K562 (cell line): ENCODE measurements at regions not wholly inside any gene's neighbourhood (a gene's known extent, or its start where the extent isn't known, plus 50 kb on each side); places are given as distances from the start of the nearest gene placed in this dataset.

Source experiments
- ATAC-seq: fragments of 200-7000 bp; cut with Tn5 transposase; 3 replicates; pipeline ENCODE4 v1.9.1; 2020; ENCODE audit warnings: moderate library complexity
- BruUV-seq: library from RNA; stranded (reverse); fragments of 400-500 nt; replicated peaks from 2 replicates; lab custom pipeline; 2021; lab: Mats Ljungman, UMichigan
- CTCF ChIA-PET: fragments of 300-600 bp; formaldehyde crosslinking; extraction: SDS; loops from one replicate; lab custom pipeline; 2021; ENCODE audit warnings: low intra/inter-chr PET ratio; lab: Yijun Ruan, JAX
- POLR2A ChIA-PET: fragments of 300-600, 350-650 bp; sonication (Branson Sonifier 250); formaldehyde crosslinking; extraction: SDS; loops from one replicate; lab custom pipeline; 2021; ENCODE audit warnings: antibody characterized with exemption, inconsistent platforms; lab: Yijun Ruan, JAX
- DNase-seq, 4 experiments: peaks; one replicate each; pipeline versions ENCODE4 v3.0.0 to v3.0.0-alpha.2; 2011 to 2018; ENCODE audit warnings: low spot score in 3 of 4, mixed read lengths in 3 of 4; ENCODE audit errors: extremely low read depth in 1 of 4
- FAIRE-seq: peaks from 2 replicates; lab custom pipeline; 2011; peaks lifted over from hg19 to GRCh38; lab: Jason Lieb, UNC
- H2AFZ ChIP-seq: 2 replicates; pipeline ENCODE4 v1.6.0; 2011; ENCODE audit warnings: low read depth, low read length, control low read depth, inconsistent platforms
- H3K27ac ChIP-seq: fragments of 200-600 bp; 3 replicates; pipeline ENCODE4 v1.8.0; 2011; ENCODE audit warnings: low read depth, mild to moderate bottlenecking, control low read depth, inconsistent platforms, low read length, moderate library complexity, mixed read lengths; ENCODE audit errors: extremely low read depth
- H3K27me3 ChIP-seq, 2 experiments: fragments of 300-600 bp in 1 of 2; 2 replicates in 1 of 2; 3 replicates in 1 of 2; pipeline versions ENCODE4 v1.6.0 to v1.8.0; 2011; ENCODE audit warnings: inconsistent platforms in 2 of 2, low read length in 2 of 2, mild to moderate bottlenecking in 1 of 2, mixed read lengths in 1 of 2, moderate library complexity in 1 of 2; ENCODE audit not compliant: control insufficient read depth in 2 of 2, insufficient read depth in 2 of 2
- H3K36me3 ChIP-seq: fragments of 300-600 bp; 3 replicates; pipeline ENCODE4 v1.8.0; 2011; ENCODE audit warnings: mild to moderate bottlenecking, low read length, inconsistent platforms; ENCODE audit not compliant: control insufficient read depth, insufficient read depth
- H3K4me1 ChIP-seq, 2 experiments: fragments of 200-600 bp in 1 of 2; replicated peaks in 1 of 2; 2 replicates in 1 of 2; 3 replicates in 1 of 2; pipeline versions ENCODE4 v1.5.1 to v1.8.0; 2011; ENCODE audit warnings: inconsistent platforms in 2 of 2, low read length in 2 of 2, mild to moderate bottlenecking in 1 of 2, mixed read lengths in 1 of 2, moderate library complexity in 1 of 2; ENCODE audit not compliant: control insufficient read depth in 2 of 2, insufficient read depth in 2 of 2
- H3K4me2 ChIP-seq: 2 replicates; pipeline ENCODE4 v1.6.1; 2011; ENCODE audit warnings: low read length, control low read depth, inconsistent platforms, mixed read lengths; ENCODE audit not compliant: insufficient read depth
- H3K4me3 ChIP-seq: fragments of 200-600 bp; sonication (generic), shearing (Covaris generic); 2 replicates; pipeline ENCODE4 v1.5.1; 2016; ENCODE audit warnings: control low read depth, inconsistent platforms
- H3K79me2 ChIP-seq: fragments of 200-600 bp; 3 replicates; pipeline ENCODE4 v1.8.0; 2011; ENCODE audit warnings: low read length, inconsistent platforms; ENCODE audit not compliant: control insufficient read depth, insufficient read depth
- H3K9ac ChIP-seq, 2 experiments: 2 replicates each; pipeline versions ENCODE4 v1.6.0 to v1.6.1; 2011; ENCODE audit warnings: low read depth in 2 of 2, low read length in 2 of 2, control low read depth in 1 of 2, inconsistent platforms in 1 of 2, mild to moderate bottlenecking in 1 of 2, mixed read lengths in 1 of 2; ENCODE audit not compliant: insufficient read depth in 1 of 2
- H3K9me1 ChIP-seq: one replicate; pipeline ENCODE4 v1.6.0; 2011; ENCODE audit warnings: inconsistent platforms, mild to moderate bottlenecking, low read length, moderate library complexity; ENCODE audit not compliant: control insufficient read depth, insufficient read depth
- H3K9me3 ChIP-seq: replicated peaks from 2 replicates; pipeline ENCODE4 v1.5.1; 2011; ENCODE audit warnings: low read depth, low read length, inconsistent platforms; ENCODE audit not compliant: control insufficient read depth, insufficient read depth
- H4K20me1 ChIP-seq: replicated peaks from 2 replicates; pipeline ENCODE4 v1.6.1; 2011; ENCODE audit warnings: low read length, inconsistent platforms, mixed read lengths; ENCODE audit not compliant: control insufficient read depth, insufficient read depth
- CBX8 ChIP-seq: fragments of 200-600 bp; sonication (generic); IDR thresholded peaks from 2 replicates; pipeline ENCODE4 v1.6.1; 2012; ENCODE audit warnings: borderline replicate concordance, mixed run types, low read depth, mild to moderate bottlenecking, moderate library complexity, mixed read lengths, low read length, control low read depth, inconsistent platforms; ENCODE audit not compliant: poor library complexity, severe bottlenecking; ENCODE audit errors: extremely low read depth
- CEBPG ChIP-seq, 3 experiments: fragments of 200-800 bp in 1 of 3; sonication (Bioruptor generic) in 1 of 3; sonication (generic) in 1 of 3; formaldehyde crosslinking in 1 of 3; IDR thresholded peaks in 2 of 3; conservative IDR thresholded peaks in 1 of 3; 2 replicates each; pipeline versions ENCODE4 v1.6.1 to v1.8.0; 2016 to 2022; ENCODE audit warnings: missing compliant biosample characterization in 2 of 3, missing genetic modification characterization in 2 of 3, mild to moderate bottlenecking in 1 of 3, missing genetic modification reagents in 1 of 3
- COPS2 ChIP-seq: fragments of 450-650 bp; conservative IDR thresholded peaks from 2 replicates; pipeline ENCODE4 v1.6.1; 2016; ENCODE audit warnings: mild to moderate bottlenecking, moderate library complexity
- DMBX1 ChIP-seq: fragments of 250-450 bp; sonication (Bioruptor Pico); IDR thresholded peaks from 2 replicates; pipeline ENCODE4 v1.8.0; 2022; ENCODE audit warnings: inconsistent platforms, mild to moderate bottlenecking, moderate library complexity, borderline replicate concordance
- ETV5 ChIP-seq: sonication (generic); formaldehyde crosslinking; IDR thresholded peaks from 2 replicates; pipeline ENCODE4 v1.4.0; 2020; ENCODE audit warnings: low read depth, mild to moderate bottlenecking, missing genetic modification reagents
- FOXO4 ChIP-seq: fragments of 450-650 bp; formaldehyde crosslinking; IDR thresholded peaks from 2 replicates; pipeline ENCODE4 v1.4.0; 2020; ENCODE audit warnings: mild to moderate bottlenecking, moderate library complexity
- LCOR ChIP-seq: sonication (generic); formaldehyde crosslinking; IDR thresholded peaks from 2 replicates; pipeline ENCODE4 v1.8.0; 2022; ENCODE audit warnings: mild to moderate bottlenecking, missing genetic modification reagents
- RBM14 ChIP-seq: fragments of 200-400 bp; formaldehyde crosslinking; IDR thresholded peaks from 2 replicates; pipeline ENCODE4 v1.6.1; 2018; ENCODE audit warnings: low read depth, mild to moderate bottlenecking, low read length, moderate library complexity, borderline replicate concordance; ENCODE audit not compliant: insufficient read depth
- RBM34 ChIP-seq: fragments of 200-400 bp; formaldehyde crosslinking; IDR thresholded peaks from 2 replicates; pipeline ENCODE4 v1.6.1; 2018; ENCODE audit warnings: low read length, borderline replicate concordance; ENCODE audit not compliant: insufficient read depth
- SRSF3 ChIP-seq: fragments of 200-400 bp; formaldehyde crosslinking; IDR thresholded peaks from 2 replicates; pipeline ENCODE4 v1.6.1; 2016; ENCODE audit warnings: mild to moderate bottlenecking, low read length, moderate library complexity; ENCODE audit not compliant: insufficient read depth
- ZBTB1 ChIP-seq: sonication (generic); formaldehyde crosslinking; IDR thresholded peaks from 2 replicates; pipeline ENCODE4 v1.8.1; 2023; ENCODE audit warnings: missing genetic modification reagents, low read depth, mild to moderate bottlenecking, borderline replicate concordance
- ZBTB33 ChIP-seq: sonication (generic); formaldehyde crosslinking; IDR thresholded peaks from 2 replicates; pipeline ENCODE4 v1.8.1; 2023; ENCODE audit warnings: mild to moderate bottlenecking, missing genetic modification reagents
- ZFP30 ChIP-seq: fragments of 250-450 bp; sonication (Bioruptor Pico); IDR thresholded peaks from 2 replicates; pipeline ENCODE4 v1.8.0; 2022; ENCODE audit warnings: moderate library complexity, mild to moderate bottlenecking, inconsistent platforms, borderline replicate concordance
- ZFX ChIP-seq: sonication (generic); formaldehyde crosslinking; IDR thresholded peaks from 2 replicates; pipeline ENCODE4 v1.8.0; 2022; ENCODE audit warnings: mild to moderate bottlenecking, missing genetic modification reagents, moderate library complexity
- ZNF277 ChIP-seq: fragments of 250-450 bp; sonication (Bioruptor Pico); IDR thresholded peaks from 2 replicates; pipeline ENCODE4 v1.8.0; 2022; ENCODE audit warnings: inconsistent platforms, mild to moderate bottlenecking, moderate library complexity, borderline replicate concordance
- ZNF655 ChIP-seq: fragments of 250-450 bp; sonication (Bioruptor Pico); IDR thresholded peaks from 2 replicates; pipeline ENCODE4 v1.5.0; 2021
- WGBS: fragments of 100-300 bp; shearing (Covaris generic); methylation state at CpG from one replicate; pipeline ENCODE4 v1.1.6; 2016; ENCODE audit warnings: low coverage, mixed read lengths; ENCODE audit not compliant: insufficient coverage; ENCODE audit errors: missing lambda C conversion rate; 5-methylcytosine and 5-hydroxymethylcytosine counted together
- in situ Hi-C: fragments of 300-500 bp; cut with MboI; formaldehyde crosslinking; loops from 4 replicates; pipeline ENCODE4 v1.15.0; 2018; ENCODE audit warnings: inconsistent platforms, mixed read lengths
- intact Hi-C: fragments of 100-400 bp; cut with micrococcal nuclease; formaldehyde crosslinking; loops from 2 replicates; pipeline ENCODE4 v1.14.2; 2022

GRCh38 chr4:58961925-58962324 lies 1851.7 kb upstream of the IGFBP7 start:
- FAIRE-seq (no peak), DNase-seq (no peak), ATAC-seq (no peak)
- BruUV-seq, result no TSS peak
- in situ Hi-C loops (no loop called here), intact Hi-C loops (no loop called here)
- Histone ChIP-seq H2AFZ (no peak overlapping the region), H3K9me1 (no peaks in the 10 kb centered on the region), H3K36me3 (no peaks in the 10 kb centered on the region), H3K27me3 (no peaks in the 10 kb centered on the region), H3K4me1 (no peaks in the 10 kb centered on the region), H3K9me3 (no peaks in the 10 kb centered on the region), H3K4me3 (no peak overlapping the region), H3K27ac (no peak overlapping the region), H3K4me2 (no peak overlapping the region), H3K79me2 (no peaks in the 10 kb centered on the region), H3K9ac (no peak overlapping the region), H4K20me1 (no peaks in the 10 kb centered on the region)
- POLR2A ChIA-PET, result no interaction called here
- CTCF ChIA-PET, result no interaction called here
- WGBS, result 6% methylated on average over 2 of the region's 2 CpGs
- TF ChIP-seq ETV5 (CRISPR knock-in tag), result no peak
- no peak for TF ChIP-seq LCOR (CRISPR knock-in tag)
- no peak for TF ChIP-seq ZFP30 (CRISPR knock-in tag)
- no peak for TF ChIP-seq CEBPG (CRISPR knock-in tag; IDR thresholded peaks at IDR 0.05)
- no peak for TF ChIP-seq CEBPG (tag; conservative IDR thresholded peaks at IDR 0.05 in 1 of 2, IDR thresholded peaks at IDR 0.05 in 1 of 2)
- TF ChIP-seq ZNF277, result no peak
- no peak for TF ChIP-seq FOXO4 (CRISPR knock-in tag)
- TF ChIP-seq ZBTB1 (CRISPR knock-in tag), result no peak
- no peak for TF ChIP-seq ZBTB33 (CRISPR knock-in tag)
- TF ChIP-seq RBM14, result no peak
- TF ChIP-seq ZFX, result no peak
- no peak for TF ChIP-seq DMBX1 (CRISPR knock-in tag)
- TF ChIP-seq CBX8, result no peak
- TF ChIP-seq SRSF3, result no peak
- no peak for TF ChIP-seq COPS2
- no peak for TF ChIP-seq RBM34
- no peak for TF ChIP-seq ZNF655
